Astrocyte (in vitro differentiated cells and primary cell): ENCODE measurements at regions not wholly inside any gene's neighbourhood (a gene's known extent, or its start where the extent isn't known, plus 50 kb on each side); places are given as distances from the start of the nearest gene placed in this dataset.

Source experiments
- CTCF ChIP-seq: IDR thresholded peaks from 2 replicates; pipeline ENCODE4 v1.5.1; 2011; ENCODE audit warnings: low read depth, mild to moderate bottlenecking, inconsistent platforms, low read length, moderate library complexity; ENCODE audit not compliant: insufficient read depth
- EZH2 ChIP-seq: IDR thresholded peaks from 2 replicates; pipeline ENCODE4 v1.6.1; 2012; ENCODE audit warnings: mild to moderate bottlenecking, low read length, inconsistent platforms; ENCODE audit not compliant: insufficient read depth

DNA sequence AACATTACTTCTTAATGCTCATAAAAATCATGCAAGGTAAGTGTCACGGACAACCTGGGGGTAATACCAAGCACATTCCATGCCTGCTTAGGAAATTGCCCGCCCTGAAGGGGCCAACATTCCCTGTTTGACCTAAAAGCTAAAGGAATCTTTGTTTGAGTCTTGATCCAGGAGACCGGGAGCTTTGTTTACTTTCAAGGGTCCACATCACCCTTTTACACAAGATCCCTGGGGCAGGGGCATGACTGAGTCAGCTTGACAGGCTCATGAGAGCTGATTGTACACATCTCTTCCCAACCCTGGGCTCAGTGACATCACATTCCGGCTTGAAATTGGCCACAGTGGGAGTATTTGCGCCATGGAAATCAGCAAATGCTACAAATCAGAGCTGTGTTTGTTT, 248.1 kb upstream of the HABP2 start:
- TF ChIP-seq CTCF (no peak), EZH2 (no peak)
